Gastroesophageal sphincter (tissue), 4 donors: ENCODE measurements at regions not wholly inside any gene's neighbourhood (a gene's known extent, or its start where the extent isn't known, plus 50 kb on each side); places are given as distances from the start of the nearest gene placed in this dataset.

ENCODE experiments used
- ATAC-seq: fragments of 150-250 bp; one replicate; pipeline ENCODE4 v1.9.1; 2016; ENCODE audit warnings: mild to moderate bottlenecking, moderate library complexity
- H3K27ac ChIP-seq, 4 donors: fragments of 200-600 bp; sonication (generic) in 3 of 4; 1 replicate in 3 of 4; 2 replicates in 1 of 4; pipeline ENCODE4 v1.5.1; 2016 to 2019
- H3K27me3 ChIP-seq: fragments of 200-600 bp; sonication (generic); one replicate; pipeline ENCODE4 v1.5.1; 2019
- H3K36me3 ChIP-seq, 2 donors: fragments of 200-600 bp; sonication (generic); one replicate each; pipeline ENCODE4 v1.5.1; 2019; ENCODE audit warnings: control low read depth in 1 of 2
- H3K4me1 ChIP-seq, 3 donors: fragments of 200-600 bp; sonication (generic); 1 replicate in 2 of 3; 2 replicates in 1 of 3; pipeline ENCODE4 v1.5.1; 2016 to 2019; ENCODE audit warnings: control low read depth in 2 of 3
- H3K4me3 ChIP-seq, 2 donors: fragments of 200-600 bp; sonication (generic); one replicate each; pipeline ENCODE4 v1.5.1; 2019; ENCODE audit warnings: mild to moderate bottlenecking in 1 of 2, moderate library complexity in 1 of 2
- H3K9me3 ChIP-seq, 3 donors: fragments of 200-600 bp; sonication (generic); one replicate each; pipeline ENCODE4 v1.5.1; 2017 to 2019; ENCODE audit warnings: control low read depth in 2 of 3
- EP300 ChIP-seq: sonication (generic); formaldehyde crosslinking; IDR thresholded peaks from one replicate; pipeline ENCODE4 v1.6.1; 2017; ENCODE audit warnings: antibody characterized with exemption, mild to moderate bottlenecking
- POLR2A ChIP-seq, 2 donors: fragments of 450-650 bp; IDR thresholded peaks; one replicate each; pipeline ENCODE4 v1.6.1; 2017; ENCODE audit warnings: antibody characterized with exemption in 2 of 2, mild to moderate bottlenecking in 2 of 2, moderate library complexity in 1 of 2
- POLR2AphosphoS5 ChIP-seq: sonication (generic); formaldehyde crosslinking; IDR thresholded peaks from one replicate; pipeline ENCODE4 v1.6.1; 2017; ENCODE audit warnings: antibody characterized with exemption
- WGBS, 2 donors: methylation state at CpG; one replicate each; pipeline ENCODE4 v1.1.5; 2018; ENCODE audit warnings: low coverage in 1 of 2; 5-methylcytosine and 5-hydroxymethylcytosine counted together
- TF ChIP-seq, protein P1 (sequence below), 4 experiments: fragments of 200-600 bp in 2 of 4; fragments of 450-650 bp in 2 of 4; sonication (generic) in 1 of 4; IDR thresholded peaks; one replicate each; pipeline ENCODE4 v1.5.1; 2017 to 2019; ENCODE audit warnings: antibody characterized with exemption in 4 of 4, mild to moderate bottlenecking in 2 of 4, moderate library complexity in 2 of 4

DNA sequence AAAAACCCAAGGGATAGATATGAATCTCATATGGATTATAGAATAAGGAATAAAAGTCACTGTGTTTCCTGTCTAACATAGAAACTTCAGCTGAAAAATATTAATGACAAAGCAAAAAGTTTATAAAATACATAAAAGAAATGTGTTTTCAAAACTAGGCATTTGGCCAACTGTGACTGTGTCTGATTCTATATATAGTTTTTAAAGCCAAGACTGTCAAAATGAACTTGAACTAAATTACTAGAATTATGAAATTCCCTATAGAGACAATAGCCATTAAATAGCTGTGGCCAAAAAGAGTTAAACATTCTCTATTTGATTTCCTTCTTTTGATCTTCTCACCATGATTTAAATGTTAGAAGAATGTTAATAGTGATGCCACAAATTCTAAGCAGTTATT lies 311.2 kb upstream of the SEMA3D start:
- no peak for ATAC-seq
- TF ChIP-seq EP300, result no peak
- TF ChIP-seq POLR2A (IDR thresholded peaks at IDR 0.05), result no peak
- no peak for TF ChIP-seq POLR2AphosphoS5
- TF ChIP-seq, protein P1, sequence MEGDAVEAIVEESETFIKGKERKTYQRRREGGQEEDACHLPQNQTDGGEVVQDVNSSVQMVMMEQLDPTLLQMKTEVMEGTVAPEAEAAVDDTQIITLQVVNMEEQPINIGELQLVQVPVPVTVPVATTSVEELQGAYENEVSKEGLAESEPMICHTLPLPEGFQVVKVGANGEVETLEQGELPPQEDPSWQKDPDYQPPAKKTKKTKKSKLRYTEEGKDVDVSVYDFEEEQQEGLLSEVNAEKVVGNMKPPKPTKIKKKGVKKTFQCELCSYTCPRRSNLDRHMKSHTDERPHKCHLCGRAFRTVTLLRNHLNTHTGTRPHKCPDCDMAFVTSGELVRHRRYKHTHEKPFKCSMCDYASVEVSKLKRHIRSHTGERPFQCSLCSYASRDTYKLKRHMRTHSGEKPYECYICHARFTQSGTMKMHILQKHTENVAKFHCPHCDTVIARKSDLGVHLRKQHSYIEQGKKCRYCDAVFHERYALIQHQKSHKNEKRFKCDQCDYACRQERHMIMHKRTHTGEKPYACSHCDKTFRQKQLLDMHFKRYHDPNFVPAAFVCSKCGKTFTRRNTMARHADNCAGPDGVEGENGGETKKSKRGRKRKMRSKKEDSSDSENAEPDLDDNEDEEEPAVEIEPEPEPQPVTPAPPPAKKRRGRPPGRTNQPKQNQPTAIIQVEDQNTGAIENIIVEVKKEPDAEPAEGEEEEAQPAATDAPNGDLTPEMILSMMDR (IDR thresholded peaks at IDR 0.05), result no peak
- Histone ChIP-seq H3K4me3 (no peak overlapping the region), H3K4me1 (no peaks in the 10 kb centered on the region), H3K9me3 (peaks cover 0 to 14% (median 0%) of the 10 kb centered on the region in 3 donors), H3K27me3 (no peaks in the 10 kb centered on the region), H3K27ac (no peak overlapping the region), H3K36me3 (no peaks in the 10 kb centered on the region)

DNA sequence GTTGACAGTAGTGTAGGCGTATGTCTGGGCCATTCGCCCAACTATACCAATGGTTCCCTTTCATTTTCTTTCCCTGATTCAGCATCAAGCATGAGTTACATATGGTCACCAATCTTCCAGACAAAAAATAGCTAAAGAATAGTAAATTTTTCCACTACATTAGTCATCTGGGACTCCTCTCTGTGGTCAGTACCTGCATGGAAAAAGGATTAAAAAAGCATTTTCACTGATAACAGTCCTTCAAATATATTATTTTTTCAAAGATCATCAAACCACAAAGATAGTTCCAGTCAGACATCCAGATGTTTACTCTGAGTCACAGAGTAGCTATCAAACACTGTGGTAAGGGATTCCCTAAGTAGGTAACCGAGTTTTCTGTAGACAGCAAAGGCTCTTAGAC lies 302.6 kb upstream of the SEMA3D start:
- Histone ChIP-seq H3K36me3 (no peaks in the 10 kb centered on the region), H3K27me3 (no peaks in the 10 kb centered on the region), H3K4me3 (no peak overlapping the region), H3K4me1 (no peaks in the 10 kb centered on the region), H3K27ac (no peak overlapping the region), H3K9me3 (no peaks in the 10 kb centered on the region)
- no peak for ATAC-seq
- TF ChIP-seq POLR2AphosphoS5 (no peak), POLR2A (IDR thresholded peaks at IDR 0.05) (no peak)
- TF ChIP-seq, protein P1 (IDR thresholded peaks at IDR 0.05), result no peak
- WGBS, 2 donors, result 56 to 91% methylated on average over 3 of the region's 3 CpGs

DNA sequence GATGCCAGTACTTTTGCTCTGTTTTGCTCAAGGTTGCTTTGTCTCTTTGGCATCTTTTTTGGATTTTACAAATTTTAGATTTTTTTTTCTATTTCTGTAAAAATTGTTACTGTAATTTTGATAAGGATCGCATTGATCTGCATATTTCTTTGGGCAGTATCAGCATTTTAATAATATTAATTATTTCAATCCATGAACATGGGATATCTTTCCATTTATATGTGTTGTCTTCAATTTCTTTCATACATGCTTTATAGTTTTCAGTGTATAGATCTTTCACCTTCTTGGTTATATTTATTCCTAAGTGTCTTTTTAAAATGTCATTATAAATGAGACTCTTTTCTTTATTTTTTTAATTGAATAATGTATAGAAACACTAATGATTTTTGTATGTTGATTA lies 301.6 kb upstream of the SEMA3D start:
- Histone ChIP-seq H3K9me3 (no peaks in the 10 kb centered on the region), H3K27me3 (no peaks in the 10 kb centered on the region), H3K4me1 (no peaks in the 10 kb centered on the region), H3K36me3 (no peaks in the 10 kb centered on the region), H3K27ac (no peak overlapping the region), H3K4me3 (no peak overlapping the region)
- WGBS, 2 donors, result 100% methylated on average over 1 of the region's 1 CpG; no CpG with 5 or more reads in 1 of the 2 donors
- TF ChIP-seq POLR2AphosphoS5, result no peak
- TF ChIP-seq EP300, result no peak
- TF ChIP-seq, protein P1 (IDR thresholded peaks at IDR 0.05), result no peak
- TF ChIP-seq POLR2A (IDR thresholded peaks at IDR 0.05), result no peak
- no peak for ATAC-seq

DNA sequence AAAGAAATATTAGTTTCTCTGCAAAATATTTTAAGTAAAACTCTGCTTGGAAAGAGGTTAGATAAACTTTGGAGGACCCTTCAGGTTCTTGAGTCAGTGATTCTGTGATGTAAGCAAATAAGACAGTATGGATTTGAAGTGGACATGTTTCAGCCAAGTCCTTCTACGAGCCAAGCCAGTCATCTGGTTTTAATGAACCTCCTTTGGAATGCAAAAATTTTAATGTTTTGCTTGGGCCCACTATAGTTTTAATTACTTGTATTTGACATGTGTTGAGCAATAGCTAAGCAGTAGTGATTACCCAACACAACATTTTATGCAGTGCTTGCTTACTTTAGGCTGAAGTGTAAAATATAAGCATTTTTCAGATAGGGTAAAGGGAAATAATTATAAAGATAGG lies 296.3 kb upstream of the SEMA3D start:
- H3K27ac ChIP-seq, result no peak overlapping the region
- H3K9me3 ChIP-seq, result no peaks in the 10 kb centered on the region
- TF ChIP-seq, protein P1 (IDR thresholded peaks at IDR 0.05), result no peak
- TF ChIP-seq POLR2AphosphoS5 (no peak), POLR2A (IDR thresholded peaks at IDR 0.05) (no peak), EP300 (no peak)
- ATAC-seq, result no peak
- no peaks in the 10 kb centered on the region for H3K4me1 ChIP-seq
- no peaks in the 10 kb centered on the region for H3K27me3 ChIP-seq
- H3K4me3 ChIP-seq, result no peak overlapping the region
- 40 to 56% methylated on average over 1 of the region's 1 CpG for WGBS, 2 donors
- no peaks in the 10 kb centered on the region for H3K36me3 ChIP-seq

DNA sequence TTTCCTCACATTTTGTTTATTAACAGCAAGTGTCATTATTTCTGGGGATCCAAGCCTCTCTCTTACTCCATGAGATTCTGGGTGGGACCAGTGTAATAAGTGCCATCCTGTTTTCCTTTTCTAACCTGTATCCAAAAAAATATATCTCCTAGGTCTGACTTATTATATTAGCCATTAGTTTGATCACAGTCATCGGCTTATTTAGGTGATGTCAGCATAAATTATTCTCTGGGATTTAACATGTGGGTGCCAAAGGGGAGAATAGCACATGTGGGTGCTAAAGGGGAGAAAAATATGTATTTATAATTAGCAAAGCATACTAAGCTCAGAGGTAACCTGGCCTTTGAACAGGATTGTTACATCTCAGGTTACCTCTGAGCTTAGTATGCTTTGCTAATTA lies 293.8 kb upstream of the SEMA3D start:
- H3K27ac ChIP-seq, result no peak overlapping the region
- H3K4me3 ChIP-seq, result no peak overlapping the region
- no peaks in the 10 kb centered on the region for H3K4me1 ChIP-seq
- no peaks in the 10 kb centered on the region for H3K27me3 ChIP-seq
- no peaks in the 10 kb centered on the region for H3K36me3 ChIP-seq
- H3K9me3 ChIP-seq, result no peaks in the 10 kb centered on the region
- 75 to 92% methylated on average over 1 of the region's 1 CpG for WGBS, 2 donors
- TF ChIP-seq EP300 (no peak), POLR2AphosphoS5 (no peak), POLR2A (IDR thresholded peaks at IDR 0.05) (no peak)
- TF ChIP-seq, protein P1 (IDR thresholded peaks at IDR 0.05), result no peak
- no peak for ATAC-seq
